ENCODE measurements at regions not wholly inside any gene's neighbourhood (a gene's known extent, or its start where the extent isn't known, plus 50 kb on each side); places are given as distances from the start of the nearest gene placed in this dataset.

- TF ChIP-seq CTCF (IDR thresholded peaks at IDR 0.05) (no peak), POLR2A (IDR thresholded peaks at IDR 0.05) (no peak)
Observed at GRCh38 chr13:79811170-79811569, 330.2 kb downstream of the NDFIP2 start.

Measured in ovary (tissue), 3 donors.